Smooth muscle cell (in vitro differentiated cells): ENCODE measurements at regions not wholly inside any gene's neighbourhood (a gene's known extent, or its start where the extent isn't known, plus 50 kb on each side); places are given as distances from the start of the nearest gene placed in this dataset.

Experiments
- DNase-seq: peaks from one replicate; lab custom pipeline; 2025; ENCODE audit not compliant: unreplicated experiment; lab: John Stamatoyannopoulos, UW
- H2AFZ ChIP-seq: fragments of 200-600 bp; sonication (generic); 2 replicates; pipeline ENCODE4 v1.6.0; 2016; ENCODE audit warnings: antibody characterized with exemption, low read depth, mild to moderate bottlenecking
- H3F3A ChIP-seq: fragments of 200-600 bp; sonication (generic); 2 replicates; pipeline ENCODE4 v1.6.0; 2017; ENCODE audit warnings: antibody characterized with exemption, low read depth
- H3K27ac ChIP-seq: fragments of 200-600 bp; sonication (generic); 2 replicates; pipeline ENCODE4 v1.5.1; 2016; ENCODE audit warnings: low read depth, mild to moderate bottlenecking
- H3K27me3 ChIP-seq: fragments of 200-600 bp; sonication (generic); 2 replicates; pipeline ENCODE4 v1.6.1; 2016; ENCODE audit warnings: low read depth, mild to moderate bottlenecking
- H3K36me3 ChIP-seq: fragments of 200-600 bp; sonication (generic); 2 replicates; pipeline ENCODE4 v1.5.1; 2016; ENCODE audit warnings: low read depth
- H3K4me1 ChIP-seq: fragments of 200-600 bp; sonication (generic); 2 replicates; pipeline ENCODE4 v1.5.1; 2016; ENCODE audit warnings: low read depth
- H3K4me2 ChIP-seq: fragments of 200-600 bp; sonication (generic); 2 replicates; pipeline ENCODE4 v1.6.0; 2016; ENCODE audit warnings: mild to moderate bottlenecking
- H3K4me3 ChIP-seq: fragments of 200-600 bp; sonication (generic); 2 replicates; pipeline ENCODE4 v1.5.1; 2016; ENCODE audit warnings: mild to moderate bottlenecking
- H3K79me2 ChIP-seq: fragments of 200-600 bp; sonication (generic); 2 replicates; pipeline ENCODE4 v1.6.0; 2016; ENCODE audit warnings: low read depth, mild to moderate bottlenecking
- H3K9ac ChIP-seq: fragments of 200-600 bp; sonication (generic); 2 replicates; pipeline ENCODE4 v1.6.0; 2016; ENCODE audit warnings: low read depth
- H3K9me3 ChIP-seq: fragments of 200-600 bp; sonication (generic); replicated peaks from 2 replicates; pipeline ENCODE4 v1.5.1; 2016; ENCODE audit warnings: low read depth
- H4K20me1 ChIP-seq: fragments of 200-600 bp; sonication (generic); 2 replicates; pipeline ENCODE4 v1.6.0; 2016; ENCODE audit warnings: low read depth
- CTCF ChIP-seq: fragments of 200-600 bp; sonication (generic); IDR thresholded peaks from 2 replicates; pipeline ENCODE4 v1.5.1; 2017; ENCODE audit warnings: borderline replicate concordance, mild to moderate bottlenecking, antibody characterized with exemption; ENCODE audit not compliant: insufficient read depth, poor library complexity, severe bottlenecking
- WGBS: methylation state at CpG from one replicate; pipeline ENCODE4 v1.1.7; 2016; ENCODE audit warnings: low lambda C conversion rate; 5-methylcytosine and 5-hydroxymethylcytosine counted together

- no peak for DNase-seq
- no peaks in the 10 kb centered on the region for H3K36me3 ChIP-seq
- no peak for TF ChIP-seq CTCF
- no peak overlapping the region for H2AFZ ChIP-seq
- no peak overlapping the region for H3K4me3 ChIP-seq
- H3F3A ChIP-seq, result no peaks in the 10 kb centered on the region
- no peaks in the 10 kb centered on the region for H3K27me3 ChIP-seq
- H3K4me1 ChIP-seq, result peaks cover 7% of the 10 kb centered on the region
- H3K79me2 ChIP-seq, result no peaks in the 10 kb centered on the region
- H3K9ac ChIP-seq, result no peak overlapping the region
- WGBS, result 29% methylated on average over 3 of the region's 3 CpGs
- H4K20me1 ChIP-seq, result no peaks in the 10 kb centered on the region
- peak overlapping the region; percentile 29 for H3K4me2 ChIP-seq
- H3K27ac ChIP-seq, result no peak overlapping the region
- H3K9me3 ChIP-seq, result no peaks in the 10 kb centered on the region
Measured at GRCh38 chr7:13181216-13181615, 493.8 kb downstream of the ARL4A start.

- no peak overlapping the region for H2AFZ ChIP-seq
- no peak for DNase-seq
Measured at GRCh38 chr7:13185139-13185538, 497.7 kb downstream of the ARL4A start.

GRCh38 chr7:13188236-13188805, 500.9 kb downstream of the ARL4A start:
- Histone ChIP-seq H2AFZ (no peak overlapping the region), H3F3A (no peaks in the 10 kb centered on the region), H3K9ac (no peak overlapping the region), H3K27ac (no peak overlapping the region), H3K4me3 (no peak overlapping the region), H4K20me1 (no peaks in the 10 kb centered on the region), H3K36me3 (no peaks in the 10 kb centered on the region), H3K4me1 (no peaks in the 10 kb centered on the region), H3K9me3 (no peaks in the 10 kb centered on the region), H3K27me3 (no peaks in the 10 kb centered on the region), H3K4me2 (no peak overlapping the region), H3K79me2 (no peaks in the 10 kb centered on the region)
- DNase-seq, result no peak
- 91% methylated on average over 5 of the region's 5 CpGs for WGBS
- no peak for TF ChIP-seq CTCF

More at GRCh38 chr7:13185139-13185538, 497.7 kb downstream of the ARL4A start:
- no peak overlapping the region for H3K27ac ChIP-seq
- H3K27me3 ChIP-seq, result no peaks in the 10 kb centered on the region
- H3K9me3 ChIP-seq, result no peaks in the 10 kb centered on the region
- no peak overlapping the region for H3K4me2 ChIP-seq
- no peak overlapping the region for H3K9ac ChIP-seq
- peaks cover 7% of the 10 kb centered on the region for H3K4me1 ChIP-seq
- no peak for TF ChIP-seq CTCF
- H3K36me3 ChIP-seq, result no peaks in the 10 kb centered on the region
- H3K79me2 ChIP-seq, result no peaks in the 10 kb centered on the region
- H3K4me3 ChIP-seq, result no peak overlapping the region
- H4K20me1 ChIP-seq, result no peaks in the 10 kb centered on the region
- H3F3A ChIP-seq, result no peaks in the 10 kb centered on the region

GRCh38 chr7:13188922-13189321, 501.5 kb downstream of the ARL4A start:
- Histone ChIP-seq H4K20me1 (no peaks in the 10 kb centered on the region), H3K9ac (no peak overlapping the region), H3K27ac (no peak overlapping the region), H3K4me3 (no peak overlapping the region), H2AFZ (no peak overlapping the region), H3K4me1 (no peaks in the 10 kb centered on the region), H3K27me3 (no peaks in the 10 kb centered on the region), H3F3A (no peaks in the 10 kb centered on the region), H3K4me2 (no peak overlapping the region), H3K36me3 (no peaks in the 10 kb centered on the region), H3K9me3 (no peaks in the 10 kb centered on the region), H3K79me2 (no peaks in the 10 kb centered on the region)
- 92% methylated on average over 1 of the region's 1 CpG for WGBS
- no peak for DNase-seq
- TF ChIP-seq CTCF, result no peak
